ENCODE measurements at regions not wholly inside any gene's neighbourhood (a gene's known extent, or its start where the extent isn't known, plus 50 kb on each side); places are given as distances from the start of the nearest gene placed in this dataset.

DNA sequence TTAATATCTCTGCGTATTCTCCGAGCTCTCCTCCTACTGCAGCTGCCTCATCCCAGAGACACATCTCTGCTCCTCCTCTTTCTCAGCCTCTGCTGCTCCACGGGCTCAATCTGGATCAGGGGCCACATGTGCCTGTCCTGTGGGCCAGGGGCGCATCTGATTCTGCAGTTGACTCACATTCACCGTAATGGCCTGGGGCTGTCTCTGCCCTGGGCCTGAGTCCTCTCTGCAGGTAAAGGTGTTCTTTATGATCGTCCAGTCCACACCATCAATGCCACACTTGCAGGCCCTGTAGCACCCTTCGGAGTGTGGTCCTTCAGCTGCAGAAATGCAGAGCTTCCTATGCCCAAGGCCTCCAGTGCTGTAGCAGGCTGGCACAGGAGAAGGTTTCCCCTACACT, 154.5 kb downstream of the OAT start:
- DNase-seq = no peak

DNA sequence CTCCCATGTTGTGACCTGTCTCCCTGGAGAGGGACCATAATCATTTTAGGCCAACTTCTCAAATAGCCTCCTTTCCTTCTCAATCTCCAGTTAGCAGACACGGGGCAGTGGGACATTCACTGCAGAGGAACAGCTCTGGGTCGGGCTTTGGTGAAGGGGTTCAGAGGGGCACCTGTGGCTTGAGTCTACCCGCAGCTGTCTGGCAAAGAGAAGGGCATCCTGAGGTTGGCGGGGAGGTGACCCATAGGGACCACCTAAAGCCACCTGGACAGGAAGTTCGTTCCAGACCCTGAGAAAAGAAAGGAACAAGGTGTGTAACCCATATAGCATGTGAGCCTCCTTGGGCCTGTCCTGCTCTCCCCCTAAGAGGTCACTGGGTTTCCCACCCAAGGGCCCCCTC, 155.0 kb downstream of the OAT start:
- DNase-seq = no peak

DNA sequence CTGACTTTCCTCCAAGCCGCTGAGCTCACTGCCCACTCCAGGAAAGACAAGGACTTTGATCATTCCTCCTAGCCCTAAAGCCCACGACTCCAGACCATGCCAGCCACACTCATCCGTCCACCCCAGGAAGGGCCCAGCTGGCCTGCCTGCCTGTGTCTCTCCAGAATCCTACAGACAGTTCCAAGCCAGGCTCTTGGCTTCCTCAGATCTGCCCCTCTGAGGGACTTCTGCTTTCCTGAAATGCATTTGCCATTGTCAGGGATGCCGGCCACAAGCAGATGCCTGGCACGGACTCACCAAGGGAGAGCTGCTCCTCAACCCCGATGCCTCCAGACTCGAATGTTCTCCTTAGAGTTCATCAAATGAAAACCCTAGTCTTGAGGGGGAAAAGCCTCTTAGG, 155.8 kb downstream of the OAT start:
- DNase-seq = no peak

DNA sequence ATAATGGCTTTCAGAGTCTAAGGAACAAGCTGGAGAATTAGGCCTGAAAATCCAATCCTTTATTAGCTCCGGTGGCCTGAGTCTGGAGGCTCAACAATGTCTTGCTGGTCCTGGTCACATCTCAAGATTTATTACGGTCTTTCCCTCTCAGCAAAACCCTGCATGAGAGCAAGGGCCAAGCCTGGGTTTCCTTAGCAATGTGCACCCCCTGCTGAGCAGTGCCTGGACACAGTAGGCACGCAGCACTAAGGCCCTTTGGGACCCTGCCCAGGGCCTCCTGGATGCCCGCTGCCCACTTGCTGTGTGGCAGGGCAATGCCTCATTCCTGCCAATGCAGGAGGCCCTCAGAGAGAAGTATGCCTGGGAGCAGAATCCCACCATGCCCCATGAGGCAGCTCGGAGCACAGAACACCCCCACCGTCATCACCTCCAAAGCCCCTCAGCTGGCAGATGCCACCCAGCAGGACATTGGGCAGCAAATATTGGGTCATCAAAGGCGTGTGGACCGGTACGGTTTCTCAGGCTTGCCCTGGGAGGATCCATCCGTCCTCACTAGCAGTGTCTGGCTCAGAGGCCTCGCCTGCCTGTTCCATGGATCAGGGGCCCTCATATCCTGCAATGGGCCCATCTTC, 156.4 kb downstream of the OAT start:
- no peak for DNase-seq

DNA sequence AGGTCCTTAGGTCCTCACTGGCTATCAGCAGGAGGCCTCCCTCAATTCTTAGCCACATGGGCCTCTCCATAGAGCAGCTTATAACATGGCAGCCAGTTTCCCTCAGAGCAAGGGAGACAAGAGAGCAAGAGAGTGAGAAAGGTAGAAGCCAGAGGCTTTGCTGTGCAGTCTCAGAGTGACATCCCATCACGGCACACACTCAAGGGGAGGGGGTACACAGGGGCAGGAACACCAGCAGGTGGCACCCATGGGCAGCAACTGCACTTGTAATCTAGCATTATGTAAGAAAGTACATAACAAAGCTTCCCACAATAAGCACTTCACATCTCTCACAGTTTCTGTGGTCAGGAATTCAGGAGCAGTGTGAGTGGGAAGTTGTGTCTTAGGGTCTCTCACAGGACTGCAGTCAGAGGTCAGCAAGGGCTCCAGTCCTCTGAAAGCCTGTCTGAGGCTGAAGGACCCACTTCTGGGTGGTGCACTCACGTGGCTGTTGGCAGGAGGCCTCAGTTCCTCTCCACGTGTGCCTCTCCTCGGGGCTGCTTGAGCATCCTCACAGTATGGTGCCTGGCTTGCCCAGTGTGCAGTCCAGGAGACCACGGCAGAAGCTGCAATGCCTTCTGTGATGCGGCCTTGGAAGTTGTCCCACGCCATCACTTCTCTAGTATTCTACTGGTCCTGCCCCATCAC, 159.4 kb downstream of the OAT start:
- no peak for DNase-seq

DNA sequence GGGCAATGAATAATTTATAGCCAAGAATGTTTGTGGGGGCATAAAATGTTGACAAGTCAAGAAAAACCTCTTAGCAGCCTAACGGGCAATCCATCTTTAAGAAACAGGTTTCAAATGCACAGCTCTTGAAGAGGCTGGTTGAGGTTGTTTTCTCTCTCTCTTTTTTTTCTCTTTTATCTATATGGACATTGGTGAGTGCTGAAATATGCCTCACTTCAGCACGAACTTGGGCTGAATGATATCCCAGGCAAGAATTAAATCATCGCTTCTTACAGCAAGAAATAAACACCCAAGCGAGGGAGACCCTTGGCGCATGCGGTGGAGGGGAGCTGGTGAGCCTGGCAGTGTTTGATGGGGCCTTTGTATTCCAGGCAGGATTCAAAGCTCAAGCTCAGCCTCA, 160.9 kb downstream of the OAT start:
- DNase-seq = no peak

DNA sequence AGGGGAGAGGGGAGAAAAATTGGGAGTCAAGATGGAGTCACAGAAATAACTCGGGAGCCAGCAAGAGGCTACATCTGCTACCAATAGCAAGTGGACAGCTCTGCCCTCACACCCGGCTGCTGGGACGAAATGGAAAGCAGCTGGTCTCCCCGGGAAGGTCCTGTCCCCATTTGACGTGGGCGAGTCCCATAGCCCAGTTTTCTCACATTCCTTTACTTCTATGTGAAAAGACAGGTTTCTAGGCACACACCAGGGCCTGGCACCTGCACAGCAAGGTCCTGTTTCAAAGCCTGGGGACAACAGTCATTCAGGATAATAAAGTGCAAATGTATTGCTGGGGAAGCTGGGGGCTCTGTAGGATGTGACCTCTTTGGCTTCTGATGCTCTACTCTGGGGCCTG, 162.6 kb downstream of the OAT start:
- no peak for DNase-seq

DNA sequence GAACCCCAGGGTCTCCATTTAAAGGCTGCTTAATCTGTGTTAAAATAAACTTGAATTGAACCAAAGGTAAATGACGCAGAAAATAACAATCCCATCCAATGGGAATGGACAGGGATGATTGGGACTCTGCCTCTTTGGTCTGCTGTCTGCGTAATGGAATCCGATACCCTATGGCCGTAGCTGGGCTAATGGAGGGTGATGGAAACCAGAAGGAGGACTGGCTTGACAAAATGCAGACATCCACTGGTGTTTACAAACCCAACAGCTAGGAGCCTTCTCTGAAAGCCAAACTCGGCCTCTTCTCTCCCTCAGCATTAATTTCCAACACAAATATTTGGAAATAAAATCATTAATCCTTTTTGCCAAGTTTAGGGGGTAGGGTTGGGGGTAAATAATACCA, 162.2 kb upstream of the CHST15 start:
- DNase-seq = no peak

DNA sequence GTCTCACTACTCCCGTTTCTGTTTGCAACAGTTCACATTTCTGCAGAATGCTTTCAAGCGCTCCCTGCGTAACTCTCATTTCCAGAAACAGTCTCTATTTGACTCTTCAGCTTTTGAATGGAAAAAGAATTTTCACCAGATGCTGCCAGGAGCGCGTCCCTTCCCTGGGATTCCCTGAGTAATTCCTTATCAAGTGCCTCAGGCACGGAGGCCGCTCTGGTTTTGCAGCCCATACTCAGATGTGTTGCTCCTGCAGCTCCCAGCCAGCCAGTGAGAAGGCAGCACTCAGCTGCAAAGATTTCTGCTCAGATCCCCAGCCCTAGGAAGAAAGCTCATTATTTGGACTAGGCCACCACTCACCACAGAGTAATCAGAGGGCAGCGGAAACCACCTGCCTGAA, 161.1 kb upstream of the CHST15 start:
- no peak for DNase-seq

DNA sequence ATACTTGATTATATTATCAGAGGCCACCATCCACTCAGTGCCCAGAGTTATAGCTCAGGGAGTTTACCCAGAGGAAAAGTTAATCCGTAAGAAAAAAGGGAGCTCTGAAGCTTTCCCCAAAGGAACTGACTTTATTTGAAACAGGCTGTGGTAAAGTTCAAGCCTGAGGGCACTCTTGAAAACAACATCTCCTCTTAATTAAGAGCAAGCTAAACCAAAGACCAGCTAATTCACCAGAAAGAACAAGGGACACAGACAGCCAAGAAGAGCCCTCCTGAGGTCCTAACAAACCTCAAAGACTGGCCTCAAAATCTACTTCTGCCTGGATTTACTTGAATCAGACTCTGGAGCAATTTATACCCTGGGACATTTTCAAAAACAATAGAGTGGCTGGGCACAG, 159.6 kb upstream of the CHST15 start:
- DNase-seq = no peak

DNA sequence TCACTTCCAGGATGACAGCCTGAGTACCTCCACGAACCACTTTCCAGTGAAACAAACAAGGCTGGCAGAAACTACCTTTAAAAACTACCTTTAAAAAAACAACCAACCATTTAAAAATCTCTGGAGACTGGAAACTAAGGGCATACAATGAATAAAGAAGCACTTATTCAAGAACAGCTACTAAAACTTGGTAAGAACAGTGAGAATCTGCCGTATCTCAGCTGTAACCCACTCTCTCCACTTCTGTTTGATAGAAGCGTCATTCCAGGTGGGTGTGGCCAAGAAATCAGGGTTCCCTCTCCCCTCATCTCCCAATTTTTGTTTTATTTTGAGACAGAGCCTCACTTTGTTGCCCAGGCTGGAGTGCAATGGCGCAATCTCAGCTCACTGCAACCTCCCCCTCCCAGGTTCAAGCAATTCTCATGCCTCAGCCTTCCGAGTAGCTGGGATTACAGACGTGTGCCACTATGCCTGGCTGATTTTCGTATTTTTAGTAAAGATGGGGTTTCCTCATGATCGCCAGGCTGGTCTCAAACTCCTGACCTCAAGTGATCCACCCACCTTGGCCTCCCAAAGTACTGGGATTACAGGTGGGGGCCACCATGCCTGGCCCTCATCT, 158.8 kb upstream of the CHST15 start:
- no peak for DNase-seq

DNA sequence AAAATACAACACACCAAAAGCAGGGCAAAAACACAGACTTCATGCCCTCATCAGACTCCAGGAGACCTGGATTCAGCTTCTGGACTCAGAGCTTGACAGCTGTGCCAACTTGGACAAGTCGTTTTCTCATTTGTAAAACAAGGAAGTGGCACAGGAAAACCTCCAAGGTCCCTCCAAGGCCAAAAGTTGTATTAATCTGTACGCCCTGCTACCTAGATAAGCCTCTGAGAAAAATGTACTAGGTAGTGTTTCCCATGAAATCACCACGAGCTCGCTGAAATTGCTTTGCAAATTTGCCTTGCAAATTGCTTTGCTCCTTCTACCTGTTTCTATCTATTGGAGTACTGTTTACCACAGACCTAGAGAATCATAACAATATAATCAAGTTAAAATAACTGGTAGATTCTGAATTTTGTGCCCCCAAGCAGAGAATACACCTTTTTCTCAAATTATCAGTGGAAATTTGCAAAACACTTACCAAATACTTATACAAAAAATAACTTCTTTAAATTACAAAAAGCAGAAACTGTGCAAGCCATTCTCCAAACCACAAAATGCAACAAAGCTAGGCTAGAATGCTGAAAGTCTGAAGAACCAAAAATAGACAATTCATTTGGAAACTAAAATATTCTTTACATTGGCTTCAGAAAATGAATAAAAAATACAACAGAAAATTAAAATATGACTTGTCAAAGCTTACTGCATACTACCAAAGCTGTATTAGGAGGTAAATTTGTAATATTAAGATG, 158.1 kb upstream of the CHST15 start:
- no peak for DNase-seq

DNA sequence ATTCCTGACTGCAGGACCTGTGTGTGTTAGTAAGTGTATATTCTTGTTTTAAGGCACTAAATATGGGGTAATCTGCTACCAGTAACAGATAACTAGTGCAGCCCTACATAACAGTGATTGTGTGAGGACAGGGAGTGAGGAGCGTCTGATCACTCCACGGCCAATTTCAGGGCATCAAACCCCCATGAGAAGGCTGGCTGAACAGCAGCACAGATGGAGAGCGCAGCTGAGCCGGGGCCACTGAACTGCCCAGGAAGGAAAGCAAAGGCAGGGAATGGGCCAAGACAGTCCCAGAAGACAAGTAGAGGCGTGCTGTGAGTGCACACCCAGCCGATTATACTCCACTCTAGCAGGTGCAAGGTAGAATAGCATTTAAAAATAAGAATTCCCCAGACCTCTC, 157.1 kb upstream of the CHST15 start:
- no peak for DNase-seq

DNA sequence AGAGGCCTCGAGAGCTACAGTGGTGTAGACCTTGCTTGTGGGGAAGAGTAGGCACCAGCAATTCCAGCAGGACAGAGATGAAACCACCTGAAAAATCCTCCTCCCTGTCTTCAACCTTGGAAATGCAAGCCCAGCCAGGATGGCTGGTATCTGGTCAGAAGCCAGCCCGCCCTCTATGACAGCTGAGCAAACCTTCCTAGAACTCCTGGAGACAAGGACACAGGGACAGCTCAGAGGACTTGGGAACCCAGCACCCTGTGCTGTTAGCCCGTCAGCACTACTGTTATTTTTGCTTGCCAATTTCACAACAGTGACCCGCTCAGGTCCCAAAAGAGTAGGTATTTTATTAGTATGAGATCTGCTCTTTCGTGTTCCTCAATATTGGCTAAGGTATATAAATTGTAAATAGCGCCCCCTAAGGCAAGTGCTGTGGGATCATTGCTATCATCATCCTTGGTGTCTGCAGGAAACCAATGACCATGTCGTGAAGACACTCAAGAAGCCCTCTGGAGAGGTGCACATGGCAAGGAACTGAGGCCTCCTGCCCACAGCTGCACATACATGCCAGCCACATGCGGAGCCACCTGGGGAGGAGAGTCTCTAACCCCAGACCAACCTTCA, 156.5 kb upstream of the CHST15 start:
- no peak for DNase-seq

DNA sequence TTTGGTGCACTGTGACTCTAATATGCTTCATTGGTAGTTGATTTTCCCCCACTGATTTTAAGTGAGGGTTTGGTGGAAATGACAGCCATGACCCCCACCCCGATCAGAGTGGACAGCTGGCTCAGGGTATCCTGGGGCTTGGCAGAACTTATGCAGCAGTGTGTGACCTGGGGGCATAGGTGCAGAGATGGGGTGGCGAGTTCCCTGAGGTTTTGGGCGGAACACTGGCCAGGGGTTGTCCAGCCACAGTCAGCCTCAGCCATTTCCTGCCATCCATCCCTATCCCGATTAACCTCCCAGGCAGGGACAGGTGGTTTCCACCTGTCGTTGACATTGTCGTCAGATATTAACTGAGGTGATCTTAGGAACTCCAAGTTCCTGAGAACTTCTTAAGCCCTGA, 155.8 kb upstream of the CHST15 start:
- no peak for DNase-seq

DNA sequence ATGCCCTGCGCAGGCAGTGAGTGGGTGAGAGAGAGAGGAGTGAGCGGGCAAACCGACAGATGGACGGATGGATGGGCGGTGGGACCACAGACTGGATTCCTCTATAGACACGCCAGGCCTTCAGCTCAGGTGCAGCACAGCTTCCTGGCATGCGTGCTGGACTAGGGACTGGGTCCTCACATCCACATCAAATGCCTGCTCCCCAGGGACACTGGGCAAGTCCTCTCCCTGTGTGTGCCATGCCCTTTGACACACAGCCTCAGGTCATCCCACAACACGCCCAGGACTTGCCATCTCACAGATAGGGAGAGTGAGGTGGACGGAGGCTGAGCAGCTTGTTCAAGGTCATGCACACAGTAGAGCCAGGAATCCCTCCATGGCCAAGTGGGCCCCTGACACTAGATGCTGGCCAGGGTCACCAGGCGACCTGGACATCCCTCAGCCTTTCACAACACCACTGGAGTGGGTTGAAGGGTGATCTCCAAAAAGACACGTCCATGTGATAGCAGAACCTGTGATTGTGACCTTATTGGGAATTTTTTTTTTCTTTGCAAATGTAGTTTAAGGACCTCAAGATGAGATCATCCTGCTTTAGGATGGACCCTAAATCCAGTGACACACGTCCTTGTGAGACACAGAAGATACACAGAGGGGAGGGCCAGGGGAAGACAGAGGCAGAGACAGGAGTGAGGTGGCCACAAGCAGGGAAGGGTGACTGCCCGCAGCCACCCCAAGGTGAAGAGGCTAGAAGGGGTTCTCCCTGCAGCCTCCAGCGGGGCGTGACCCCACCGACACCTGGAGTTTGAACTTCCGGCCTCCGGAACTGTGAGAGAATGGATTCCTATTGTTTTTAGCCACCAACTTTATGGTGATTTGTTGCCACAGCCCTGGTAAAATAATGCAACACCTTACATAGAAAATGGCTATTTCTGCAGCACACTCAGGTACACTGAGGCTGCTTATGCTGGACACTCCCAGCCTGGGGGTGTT, 155.0 kb upstream of the CHST15 start:
- DNase-seq = no peak

DNA sequence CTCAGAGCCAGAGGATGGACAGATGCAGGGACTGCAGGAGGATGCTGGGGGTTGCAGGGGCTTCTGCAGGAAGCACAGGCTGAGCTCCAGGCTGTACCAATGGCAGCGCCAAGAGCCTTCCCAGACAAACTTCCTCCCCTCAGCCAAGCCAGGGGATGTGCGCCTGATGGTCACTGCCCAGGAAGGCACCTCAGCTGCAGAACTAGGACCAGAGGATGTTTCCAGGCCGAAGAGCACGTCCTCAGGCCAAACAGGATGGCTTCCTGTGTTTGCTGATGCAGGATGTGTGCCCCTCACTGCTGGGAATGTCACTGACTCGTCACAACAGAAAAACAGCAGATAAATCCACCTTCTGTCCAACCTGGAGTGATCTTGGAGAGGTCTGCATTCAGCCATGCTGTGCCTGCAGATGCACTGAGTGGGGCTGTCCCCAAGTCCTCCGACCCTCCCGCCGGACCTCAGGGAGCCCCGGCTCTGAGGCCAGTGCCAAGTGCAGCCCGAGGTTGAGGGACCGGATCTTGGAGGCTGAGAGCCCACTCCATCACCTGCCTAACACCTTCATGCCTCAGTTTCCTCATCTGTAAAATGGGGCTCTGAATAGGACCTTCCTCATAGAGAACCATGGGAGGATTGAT, 152.5 kb upstream of the CHST15 start:
- DNase-seq = no peak

DNA sequence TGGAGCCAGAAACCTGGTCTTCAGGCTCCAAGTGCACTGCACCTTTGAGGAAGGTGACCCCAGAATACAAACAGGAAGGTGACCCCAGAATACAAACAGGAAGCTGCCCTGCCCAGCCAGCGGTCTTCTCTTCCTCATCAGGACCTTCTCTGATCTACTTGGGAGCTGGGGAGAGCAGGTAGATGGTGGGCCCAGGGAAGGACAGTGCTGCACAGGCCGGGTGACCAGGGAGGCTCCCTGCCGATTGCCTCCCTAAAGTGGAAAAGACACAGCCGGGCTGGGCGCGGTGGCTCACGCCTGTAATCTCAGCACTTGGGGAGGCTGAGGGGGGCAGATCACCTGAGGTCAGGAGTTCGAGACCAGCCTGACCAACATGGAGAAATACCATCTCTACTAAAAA, 151.8 kb upstream of the CHST15 start:
- no peak for DNase-seq

DNA sequence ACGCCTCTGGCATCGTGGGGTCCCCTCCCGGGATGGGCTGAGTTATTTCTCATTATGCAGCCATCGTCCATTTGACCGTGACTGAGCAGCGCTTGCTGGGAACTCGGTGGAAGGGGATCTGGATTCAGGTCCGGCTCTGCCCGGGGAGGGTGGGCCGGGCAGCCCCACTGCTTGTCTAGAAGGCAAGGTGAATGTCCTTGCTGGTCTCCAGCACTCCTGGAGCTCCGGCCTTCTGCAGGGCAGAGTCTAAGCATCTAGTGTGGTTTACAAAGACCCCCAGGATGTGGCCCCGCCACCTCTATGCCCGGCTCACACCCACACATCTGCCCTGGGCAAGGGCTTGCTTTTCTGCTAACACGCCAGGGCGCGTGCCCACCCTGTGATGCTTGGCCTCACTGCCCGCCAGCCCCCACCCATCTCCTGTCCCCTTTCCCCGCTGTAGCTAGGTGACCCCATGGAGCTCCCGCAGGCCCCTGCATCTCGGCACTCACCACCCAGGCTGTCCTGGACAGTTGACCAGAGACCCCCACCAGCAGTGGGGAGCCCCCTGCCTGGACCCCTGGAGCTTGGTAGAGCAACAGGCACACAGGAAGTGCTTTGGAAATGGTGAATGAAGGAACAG, 151.0 kb upstream of the CHST15 start:
- DNase-seq = no peak

DNA sequence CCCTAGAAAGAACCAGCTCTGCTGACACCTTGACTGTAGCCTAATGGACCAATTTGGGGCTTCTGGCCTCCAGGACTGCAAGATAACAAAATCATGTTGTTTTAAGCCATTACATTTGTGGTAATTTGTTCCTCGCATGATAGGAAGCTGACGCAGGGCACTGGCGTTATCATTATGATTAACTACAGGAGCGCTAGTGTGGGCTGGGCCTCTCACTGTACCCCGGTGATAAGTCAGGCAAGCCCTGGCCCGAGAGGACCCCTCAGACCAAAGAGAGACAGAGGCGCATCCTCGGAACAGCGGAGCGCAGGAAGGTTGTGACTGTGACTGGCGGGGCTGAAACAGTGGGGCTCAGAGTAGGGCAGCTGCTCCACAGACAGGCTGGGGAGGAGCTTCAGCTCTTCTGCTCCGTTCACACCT, 150.3 kb upstream of the CHST15 start:
- DNase-seq = no peak

DNA sequence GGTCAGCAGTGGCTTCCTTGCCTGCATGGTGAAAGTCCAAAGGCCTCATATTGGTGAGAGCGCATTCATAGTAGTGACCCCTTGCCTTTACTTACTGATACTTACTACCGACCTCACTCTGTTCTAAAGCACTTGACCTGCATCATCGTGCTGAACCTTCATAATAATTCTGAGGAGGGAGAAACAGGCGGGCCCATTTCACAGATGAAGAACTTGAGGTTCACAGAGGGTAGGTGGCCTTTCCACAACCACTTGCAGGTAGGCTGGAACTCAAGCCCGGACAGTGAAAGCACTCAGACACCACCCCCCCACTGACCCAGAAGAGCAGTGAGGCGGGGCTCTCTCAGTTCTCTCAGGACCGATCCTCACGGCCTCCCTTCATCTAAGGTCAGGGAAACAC, 149.4 kb upstream of the CHST15 start:
- no peak for DNase-seq

Data from tongue (tissue), 1 donor.